ENCODE measurements at regions not wholly inside any gene's neighbourhood (a gene's known extent, or its start where the extent isn't known, plus 50 kb on each side); places are given as distances from the start of the nearest gene placed in this dataset.

DNA sequence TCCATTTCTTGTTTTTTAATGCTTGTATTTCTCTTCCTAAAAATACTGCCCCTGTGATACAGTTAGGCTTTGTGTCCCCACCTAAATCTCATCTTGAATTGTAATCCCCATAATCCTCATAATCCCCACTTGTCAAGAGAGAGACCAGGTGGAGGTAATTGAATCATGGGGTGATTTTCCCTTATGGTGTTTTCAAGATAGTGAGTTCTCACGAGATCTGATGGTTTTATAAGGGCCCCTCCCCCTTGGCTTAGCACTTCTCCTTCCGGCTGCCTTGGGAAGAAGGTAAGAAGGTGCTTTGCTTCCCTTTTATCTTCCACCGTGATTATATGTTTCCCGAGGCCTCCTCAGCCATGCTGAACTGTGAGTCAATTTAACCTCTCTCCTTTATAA is 227.4 kb downstream of the MAN2A1 start:
- ATAC-seq (no peak), DNase-seq (no peak)
- Mint-ChIP-seq H3K36me3 (ENCODE audit: insufficient read depth) (no peaks in the 10 kb centered on the region), H3K9me3 (no peaks in the 10 kb centered on the region), H3K4me1 (ENCODE audit: low read depth) (peaks cover 31% of the 10 kb centered on the region), H3K27me3 (ENCODE audit: low read depth) (no peaks in the 10 kb centered on the region), H3K4me3 (no peak overlapping the region)

DNA sequence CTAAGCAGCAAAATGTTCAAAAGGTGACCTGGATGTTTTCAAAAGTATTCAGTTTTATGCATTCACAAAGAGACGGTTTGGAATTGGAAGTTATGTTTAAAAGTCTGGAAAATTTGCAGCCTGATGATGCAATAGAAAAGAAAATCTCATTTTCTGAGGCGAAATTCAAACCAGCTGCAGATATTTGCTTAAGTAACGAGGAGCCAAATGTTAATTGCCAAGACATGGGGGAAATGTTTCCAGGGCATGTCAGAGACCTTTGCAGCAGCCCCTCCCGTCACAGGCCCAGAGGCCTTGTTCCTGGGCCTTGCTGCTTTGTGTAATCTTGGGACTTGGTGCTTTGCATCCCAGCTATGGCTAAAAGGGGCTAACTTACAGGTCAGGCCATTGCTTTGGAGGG is 228.2 kb downstream of the MAN2A1 start:
- H3K4me1 Mint-ChIP-seq (ENCODE audit: low read depth) = peaks cover 38% of the 10 kb centered on the region
- H3K9me3 Mint-ChIP-seq = no peaks in the 10 kb centered on the region
- no peak for DNase-seq
- no peak for ATAC-seq
- H3K36me3 Mint-ChIP-seq (ENCODE audit: insufficient read depth) = no peaks in the 10 kb centered on the region
- no peak overlapping the region for H3K4me3 Mint-ChIP-seq
- no peaks in the 10 kb centered on the region for H3K27me3 Mint-ChIP-seq (ENCODE audit: low read depth)

DNA sequence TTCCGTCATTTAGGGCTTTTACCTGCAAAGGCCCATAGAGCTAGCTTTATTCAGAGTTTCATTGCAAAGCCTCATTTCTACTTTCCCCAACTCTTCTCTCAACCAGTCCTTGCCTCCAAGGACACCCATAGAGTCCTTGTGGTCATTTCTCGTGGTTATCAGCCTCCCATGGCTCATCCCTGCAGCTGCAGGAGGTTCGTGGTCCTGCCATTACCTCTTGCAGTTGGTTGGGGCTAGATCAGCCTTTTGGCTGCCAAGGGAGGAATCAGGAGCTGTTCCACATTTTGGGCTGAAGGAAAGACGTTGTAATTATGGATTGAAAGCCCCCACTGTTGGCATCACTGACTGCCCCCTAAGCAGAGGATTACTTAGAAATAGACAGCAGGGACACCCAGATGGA is 231.0 kb downstream of the MAN2A1 start:
- DNase-seq (no peak), ATAC-seq (no peak)
- no peaks in the 10 kb centered on the region for H3K36me3 Mint-ChIP-seq (ENCODE audit: insufficient read depth)
- no peak overlapping the region for H3K4me3 Mint-ChIP-seq
- H3K4me1 Mint-ChIP-seq (ENCODE audit: low read depth) = peaks cover 43% of the 10 kb centered on the region
- no peaks in the 10 kb centered on the region for H3K27me3 Mint-ChIP-seq (ENCODE audit: low read depth)
- H3K9me3 Mint-ChIP-seq = no peaks in the 10 kb centered on the region

DNA sequence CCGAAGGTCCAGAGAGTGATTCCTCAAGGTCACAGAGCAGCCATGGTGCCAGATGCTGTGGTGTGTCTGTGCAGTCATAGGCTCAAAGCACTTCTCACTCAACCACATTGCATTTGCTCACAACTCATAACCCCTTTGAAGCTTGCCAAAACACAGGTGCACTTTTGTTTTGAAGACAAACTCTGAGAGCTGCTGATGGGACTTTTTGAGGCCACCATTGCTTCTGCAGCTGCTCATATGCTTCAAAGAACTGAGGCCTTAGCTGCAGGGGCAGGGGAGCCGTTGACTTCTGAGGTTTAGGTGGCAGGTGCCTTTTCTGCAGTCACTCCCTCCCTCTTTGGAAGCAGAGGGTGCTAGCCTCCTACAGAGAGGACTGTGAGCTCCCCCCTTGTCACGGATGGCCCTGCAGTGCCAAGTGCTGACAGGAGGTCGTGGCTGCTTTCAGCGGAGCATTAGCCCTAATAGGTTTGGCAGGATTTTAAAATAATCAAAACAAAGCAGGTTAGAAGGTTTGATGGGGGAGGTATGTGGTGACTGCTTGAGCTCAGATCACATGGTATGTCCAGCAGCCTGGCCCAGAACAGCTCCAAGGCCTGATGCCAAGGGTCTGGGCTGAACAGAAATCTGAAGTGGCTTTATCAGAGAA is 232.1 kb downstream of the MAN2A1 start:
- peaks cover 43% of the 10 kb centered on the region for H3K4me1 Mint-ChIP-seq (ENCODE audit: low read depth)

DNA sequence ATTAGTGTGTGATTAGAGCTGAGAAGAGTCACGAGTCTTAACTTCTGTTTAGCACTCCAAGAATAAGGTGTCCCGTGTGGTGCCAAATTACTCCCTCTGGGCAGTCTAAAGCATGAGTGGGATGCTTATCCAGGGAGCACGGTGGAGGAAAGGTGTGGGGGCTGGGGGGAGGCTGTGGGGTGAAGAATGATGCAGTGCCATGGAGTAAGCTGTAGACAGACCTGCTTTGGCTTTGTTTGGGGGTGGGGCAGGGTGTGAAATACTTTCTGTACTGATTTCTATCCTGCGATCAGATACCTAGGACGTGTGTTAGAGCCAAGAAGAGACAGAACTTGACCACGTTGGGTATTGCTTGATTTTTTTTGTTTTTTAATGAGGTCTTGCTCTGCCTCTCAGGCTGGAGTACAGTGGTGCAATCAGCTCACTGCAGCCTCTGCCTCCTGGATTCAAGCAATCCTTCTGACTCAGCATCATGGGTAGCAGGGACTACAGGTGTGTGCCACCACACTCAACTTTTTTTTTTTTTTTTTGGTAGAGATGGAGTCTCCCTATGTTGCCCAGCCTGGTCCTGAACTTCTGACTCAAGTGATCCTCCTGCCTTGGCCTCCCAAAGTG is 232.8 kb downstream of the MAN2A1 start:
- ATAC-seq (peak; percentile 38 to 45), DNase-seq (no peak)
- Mint-ChIP-seq H3K36me3 (ENCODE audit: insufficient read depth) (no peaks in the 10 kb centered on the region), H3K4me3 (peak overlapping the region; percentile 60), H3K27me3 (ENCODE audit: low read depth) (no peaks in the 10 kb centered on the region), H3K4me1 (ENCODE audit: low read depth) (peaks cover 43% of the 10 kb centered on the region), H3K9me3 (no peaks in the 10 kb centered on the region)

More for the DNA sequence above, 232.1 kb downstream of the MAN2A1 start:
- Mint-ChIP-seq H3K9me3 (no peaks in the 10 kb centered on the region), H3K27me3 (ENCODE audit: low read depth) (no peaks in the 10 kb centered on the region), H3K4me3 (peak overlapping the region; percentile 60), H3K36me3 (ENCODE audit: insufficient read depth) (no peaks in the 10 kb centered on the region)
- ATAC-seq (peak; percentile 87 to 88), DNase-seq (peak; percentile 30)

- ATAC-seq (no peak), DNase-seq (no peak)
- Mint-ChIP-seq H3K9me3 (no peaks in the 10 kb centered on the region), H3K4me3 (no peak overlapping the region), H3K27me3 (ENCODE audit: low read depth) (no peaks in the 10 kb centered on the region), H3K4me1 (ENCODE audit: low read depth) (peaks cover 43% of the 10 kb centered on the region), H3K36me3 (ENCODE audit: insufficient read depth) (no peaks in the 10 kb centered on the region)
Observed at GRCh38 chr5:109923205-109923604, 233.5 kb downstream of the MAN2A1 start.

GRCh38 chr5:109924237-109925107 is 234.7 kb downstream of the MAN2A1 start:
- Mint-ChIP-seq H3K4me1 (ENCODE audit: low read depth) (peaks cover 43% of the 10 kb centered on the region), H3K27me3 (ENCODE audit: low read depth) (no peaks in the 10 kb centered on the region), H3K4me3 (no peak overlapping the region), H3K9me3 (no peaks in the 10 kb centered on the region), H3K36me3 (ENCODE audit: insufficient read depth) (no peaks in the 10 kb centered on the region)
- no peak for DNase-seq
- no peak for ATAC-seq

DNA sequence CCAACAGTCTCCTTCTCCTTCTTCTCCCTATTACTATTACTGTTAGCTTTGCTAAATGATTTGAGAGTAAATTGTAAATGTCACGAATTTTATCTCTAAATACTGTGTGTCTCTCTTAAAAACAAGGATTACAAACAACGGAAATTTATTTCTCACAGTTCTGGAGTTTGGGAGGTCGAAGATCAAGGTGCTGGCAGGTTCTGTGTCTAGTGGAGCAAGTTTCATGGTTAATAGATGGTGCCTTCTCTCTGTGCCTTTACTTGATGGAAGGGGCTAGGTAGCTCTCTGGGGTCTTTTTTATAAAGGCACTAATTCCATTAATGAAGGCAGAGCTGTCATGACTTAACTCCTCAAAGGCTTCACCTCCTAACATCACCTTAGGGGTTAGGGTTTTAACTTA is 237.9 kb downstream of the MAN2A1 start:
- Mint-ChIP-seq H3K9me3 (no peaks in the 10 kb centered on the region), H3K4me3 (no peak overlapping the region), H3K27me3 (ENCODE audit: low read depth) (no peaks in the 10 kb centered on the region), H3K36me3 (ENCODE audit: insufficient read depth) (no peaks in the 10 kb centered on the region), H3K4me1 (ENCODE audit: low read depth) (peaks cover 17% of the 10 kb centered on the region)
- DNase-seq = no peak
- no peak for ATAC-seq

DNA sequence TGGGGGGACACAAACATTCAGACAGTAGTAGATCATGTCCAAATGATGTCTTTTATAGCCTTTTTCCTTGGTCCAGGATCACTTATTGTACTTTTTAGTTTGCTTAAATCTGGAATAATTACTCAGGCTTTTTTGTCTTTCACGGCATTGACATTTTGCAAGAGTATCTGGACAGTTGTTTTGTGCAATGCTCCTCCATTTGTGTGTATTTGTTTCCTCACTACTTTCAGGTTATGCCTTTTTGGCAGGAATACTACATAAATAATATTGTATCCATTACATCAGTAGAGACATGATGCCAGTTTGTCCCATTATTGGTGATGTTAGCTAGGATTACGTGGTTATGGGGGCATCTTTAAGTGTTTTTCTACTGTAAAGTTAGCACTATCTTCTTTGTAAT is 238.3 kb downstream of the MAN2A1 start:
- H3K4me1 Mint-ChIP-seq (ENCODE audit: low read depth) = peaks cover 14% of the 10 kb centered on the region
- H3K4me3 Mint-ChIP-seq = no peak overlapping the region
- H3K36me3 Mint-ChIP-seq (ENCODE audit: insufficient read depth) = no peaks in the 10 kb centered on the region
- H3K9me3 Mint-ChIP-seq = no peaks in the 10 kb centered on the region
- DNase-seq (no peak), ATAC-seq (no peak)
- no peaks in the 10 kb centered on the region for H3K27me3 Mint-ChIP-seq (ENCODE audit: low read depth)

DNA sequence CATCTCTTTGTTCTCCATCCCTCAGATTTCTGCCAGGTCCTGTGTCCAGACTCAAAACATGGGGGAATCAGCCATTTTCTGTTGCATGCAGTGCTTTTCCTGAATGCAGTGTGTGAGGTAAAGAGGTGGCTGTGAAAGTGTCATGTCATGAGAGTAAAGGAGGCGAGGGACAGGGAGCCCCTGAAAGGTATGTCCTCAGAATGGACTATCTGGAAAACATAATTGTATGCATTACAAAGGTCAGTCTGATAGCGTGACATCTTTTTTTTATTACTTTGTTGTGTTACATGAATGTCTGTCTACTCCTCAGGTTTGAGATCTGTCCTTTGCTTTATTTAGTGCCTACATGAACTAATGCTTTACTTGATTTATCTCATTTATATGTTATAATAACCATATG is 239.1 kb downstream of the MAN2A1 start:
- no peak overlapping the region for H3K4me3 Mint-ChIP-seq
- ATAC-seq = no peak
- no peaks in the 10 kb centered on the region for H3K36me3 Mint-ChIP-seq (ENCODE audit: insufficient read depth)
- H3K27me3 Mint-ChIP-seq (ENCODE audit: low read depth) = no peaks in the 10 kb centered on the region
- H3K9me3 Mint-ChIP-seq = no peaks in the 10 kb centered on the region
- peaks cover 7% of the 10 kb centered on the region for H3K4me1 Mint-ChIP-seq (ENCODE audit: low read depth)
- no peak for DNase-seq

DNA sequence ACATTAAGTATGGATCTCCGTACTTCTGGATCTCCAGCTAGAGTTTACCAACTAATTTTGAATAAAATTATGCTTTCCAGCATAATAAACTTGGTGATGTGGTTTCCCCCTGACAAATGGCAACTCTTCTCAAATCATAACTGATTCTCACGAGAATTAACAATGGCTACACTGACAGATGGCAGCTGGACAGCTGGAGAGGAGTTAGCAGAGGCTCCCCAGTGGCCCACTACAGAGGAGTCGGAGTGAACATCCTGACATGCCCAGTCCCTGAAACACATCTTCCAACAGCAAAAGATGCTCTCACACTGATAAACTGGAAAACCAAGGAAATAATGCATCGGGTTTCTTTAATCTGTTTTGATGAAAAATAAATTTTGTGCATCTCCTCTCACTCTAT is 239.6 kb downstream of the MAN2A1 start:
- DNase-seq (no peak), ATAC-seq (no peak)
- Mint-ChIP-seq H3K4me1 (ENCODE audit: low read depth) (peaks cover 4% of the 10 kb centered on the region), H3K27me3 (ENCODE audit: low read depth) (no peaks in the 10 kb centered on the region), H3K4me3 (no peak overlapping the region), H3K36me3 (ENCODE audit: insufficient read depth) (no peaks in the 10 kb centered on the region), H3K9me3 (no peaks in the 10 kb centered on the region)

- ATAC-seq (no peak), DNase-seq (no peak)
- no peaks in the 10 kb centered on the region for H3K36me3 Mint-ChIP-seq (ENCODE audit: insufficient read depth)
- no peak overlapping the region for H3K4me3 Mint-ChIP-seq
- no peaks in the 10 kb centered on the region for H3K27me3 Mint-ChIP-seq (ENCODE audit: low read depth)
- H3K4me1 Mint-ChIP-seq (ENCODE audit: low read depth) = peaks cover 4% of the 10 kb centered on the region
- H3K9me3 Mint-ChIP-seq = no peaks in the 10 kb centered on the region
Observed at GRCh38 chr5:109929911-109930310, 240.2 kb downstream of the MAN2A1 start.

- H3K27me3 Mint-ChIP-seq (ENCODE audit: low read depth) = no peaks in the 10 kb centered on the region
- H3K4me1 Mint-ChIP-seq (ENCODE audit: low read depth) = peaks cover 3% of the 10 kb centered on the region
- DNase-seq (no peak), ATAC-seq (no peak)
- no peak overlapping the region for H3K4me3 Mint-ChIP-seq
- no peaks in the 10 kb centered on the region for H3K9me3 Mint-ChIP-seq
- no peaks in the 10 kb centered on the region for H3K36me3 Mint-ChIP-seq (ENCODE audit: insufficient read depth)
Observed at GRCh38 chr5:109931049-109931780, 241.5 kb downstream of the MAN2A1 start.

GRCh38 chr5:109935833-109936490 is 246.2 kb downstream of the MAN2A1 start:
- Mint-ChIP-seq H3K4me3 (no peak overlapping the region), H3K9me3 (peaks cover 6% of the 10 kb centered on the region), H3K36me3 (ENCODE audit: insufficient read depth) (no peaks in the 10 kb centered on the region), H3K4me1 (ENCODE audit: low read depth) (peaks cover 13% of the 10 kb centered on the region), H3K27me3 (ENCODE audit: low read depth) (no peaks in the 10 kb centered on the region)
- peak; percentile 72 to 77 for ATAC-seq
- DNase-seq = no peak

Measured in activated T-cell treated with anti-CD3 and anti-CD28 coated beads, Interleukin-2, amount 50 U/mL, for 4 hours (primary cell).